Upper lobe of left lung (tissue), 4 donors: ENCODE measurements at regions not wholly inside any gene's neighbourhood (a gene's known extent, or its start where the extent isn't known, plus 50 kb on each side); places are given as distances from the start of the nearest gene placed in this dataset.
A peak's percentile ranks its signal among the peaks of the same experiment; 100 is the strongest.

Experiments
- EP300 ChIP-seq, 4 donors: sonication (generic); formaldehyde crosslinking; IDR thresholded peaks; one replicate each; pipeline ENCODE4 v1.5.1; 2017; ENCODE audit warnings: antibody characterized with exemption in 4 of 4, control low read depth in 2 of 4
- POLR2A ChIP-seq, 4 donors: fragments of 450-650 bp; IDR thresholded peaks; one replicate each; pipeline ENCODE4 v1.5.1; 2016 to 2017; ENCODE audit warnings: antibody characterized with exemption in 4 of 4, mild to moderate bottlenecking in 2 of 4
- TF ChIP-seq, protein P1 (sequence below), 6 experiments: fragments of 450-650 bp in 4 of 6; fragments of 200-600 bp in 2 of 6; sonication (generic) in 2 of 6; IDR thresholded peaks; one replicate each; pipeline ENCODE4 v1.5.1; 2016 to 2019; ENCODE audit warnings: antibody characterized with exemption in 6 of 6

GRCh38 chr10:3853547-3854303 is 68.7 kb upstream of the KLF6 start:
- TF ChIP-seq, protein P1, sequence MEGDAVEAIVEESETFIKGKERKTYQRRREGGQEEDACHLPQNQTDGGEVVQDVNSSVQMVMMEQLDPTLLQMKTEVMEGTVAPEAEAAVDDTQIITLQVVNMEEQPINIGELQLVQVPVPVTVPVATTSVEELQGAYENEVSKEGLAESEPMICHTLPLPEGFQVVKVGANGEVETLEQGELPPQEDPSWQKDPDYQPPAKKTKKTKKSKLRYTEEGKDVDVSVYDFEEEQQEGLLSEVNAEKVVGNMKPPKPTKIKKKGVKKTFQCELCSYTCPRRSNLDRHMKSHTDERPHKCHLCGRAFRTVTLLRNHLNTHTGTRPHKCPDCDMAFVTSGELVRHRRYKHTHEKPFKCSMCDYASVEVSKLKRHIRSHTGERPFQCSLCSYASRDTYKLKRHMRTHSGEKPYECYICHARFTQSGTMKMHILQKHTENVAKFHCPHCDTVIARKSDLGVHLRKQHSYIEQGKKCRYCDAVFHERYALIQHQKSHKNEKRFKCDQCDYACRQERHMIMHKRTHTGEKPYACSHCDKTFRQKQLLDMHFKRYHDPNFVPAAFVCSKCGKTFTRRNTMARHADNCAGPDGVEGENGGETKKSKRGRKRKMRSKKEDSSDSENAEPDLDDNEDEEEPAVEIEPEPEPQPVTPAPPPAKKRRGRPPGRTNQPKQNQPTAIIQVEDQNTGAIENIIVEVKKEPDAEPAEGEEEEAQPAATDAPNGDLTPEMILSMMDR (IDR thresholded peaks at IDR 0.05), result no peak
- TF ChIP-seq POLR2A (IDR thresholded peaks at IDR 0.05) (peak in 1 of 4 donors; percentile 38), EP300 (IDR thresholded peaks at IDR 0.05) (peak in 2 of 4 donors; percentile 6 to 91)
